Transverse colon (tissue), 4 donors: ENCODE measurements at regions not wholly inside any gene's neighbourhood (a gene's known extent, or its start where the extent isn't known, plus 50 kb on each side); places are given as distances from the start of the nearest gene placed in this dataset.

Experiments
- DNase-seq: peaks from one replicate; pipeline ENCODE4 v3.0.0-alpha.2; 2019
- H3K27ac ChIP-seq, 4 donors: fragments of 200-600 bp; sonication (generic); 2 replicates each; pipeline ENCODE4 v1.5.1; 2016 to 2018; ENCODE audit warnings: inconsistent platforms in 4 of 4
- H3K27me3 ChIP-seq: fragments of 200-600 bp; sonication (generic); 2 replicates; pipeline ENCODE4 v1.5.1; 2017; ENCODE audit warnings: inconsistent platforms
- H3K36me3 ChIP-seq, 4 donors: fragments of 200-600 bp; sonication (generic); 2 replicates each; pipeline ENCODE4 v1.5.1; 2017 to 2019; ENCODE audit warnings: inconsistent platforms in 4 of 4
- H3K4me1 ChIP-seq, 4 donors: fragments of 200-600 bp; sonication (generic); 2 replicates each; pipeline ENCODE4 v1.5.1; 2017 to 2020; ENCODE audit warnings: inconsistent platforms in 4 of 4
- H3K4me3 ChIP-seq, 4 donors: fragments of 200-600 bp; sonication (generic); 1 replicate in 1 of 4; 2 replicates in 3 of 4; pipeline versions ENCODE4 v1.5.1 to v1.6.1; 2017 to 2019; ENCODE audit warnings: inconsistent platforms in 4 of 4
- H3K9me3 ChIP-seq, 2 donors: fragments of 200-600 bp; sonication (generic); 2 replicates each; pipeline ENCODE4 v1.5.1; 2017 to 2019; ENCODE audit warnings: inconsistent platforms in 2 of 2
- EP300 ChIP-seq: sonication (generic); formaldehyde crosslinking; IDR thresholded peaks from one replicate; pipeline ENCODE4 v1.6.1; 2017; ENCODE audit warnings: antibody characterized with exemption, low read depth
- POLR2A ChIP-seq: fragments of 450-650 bp; IDR thresholded peaks from one replicate; pipeline ENCODE4 v1.6.1; 2016; ENCODE audit warnings: antibody characterized with exemption, mild to moderate bottlenecking, moderate library complexity
- POLR2AphosphoS5 ChIP-seq, 3 donors: sonication (generic); formaldehyde crosslinking; IDR thresholded peaks; one replicate each; pipeline ENCODE4 v1.6.1; 2016; ENCODE audit warnings: antibody characterized with exemption in 3 of 3
- WGBS, 2 donors: methylation state at CpG; one replicate each; pipeline ENCODE4 v1.1.5; 2018; ENCODE audit warnings: low coverage in 1 of 2; 5-methylcytosine and 5-hydroxymethylcytosine counted together
- in situ Hi-C, 4 donors: fragments of 200-750 bp; cut with MboI; loops; one replicate each; pipeline versions ENCODE4 v1.15.0 to v1.15.1; 2017; ENCODE audit warnings: low sequenced_read_pairs in 3 of 4, low pct_ligation_motif_present in 1 of 4, low pct_unique_long_range_greater_than_20kb in 1 of 4
- intact Hi-C: fragments of 100-400 bp; cut with DNase I; formaldehyde crosslinking; loops from one replicate; pipeline ENCODE4 v1.15.1; 2023; ENCODE audit warnings: low total_unique reads
- TF ChIP-seq, protein P1 (sequence below), 5 experiments: fragments of 200-600 bp in 3 of 5; fragments of 450-650 bp in 2 of 5; sonication (generic) in 3 of 5; IDR thresholded peaks; 1 replicate in 2 of 5; 2 replicates in 3 of 5; pipeline ENCODE4 v1.5.1; 2016 to 2017; ENCODE audit warnings: antibody characterized with exemption in 5 of 5, inconsistent platforms in 3 of 5, mild to moderate bottlenecking in 2 of 5, moderate library complexity in 1 of 5

DNA sequence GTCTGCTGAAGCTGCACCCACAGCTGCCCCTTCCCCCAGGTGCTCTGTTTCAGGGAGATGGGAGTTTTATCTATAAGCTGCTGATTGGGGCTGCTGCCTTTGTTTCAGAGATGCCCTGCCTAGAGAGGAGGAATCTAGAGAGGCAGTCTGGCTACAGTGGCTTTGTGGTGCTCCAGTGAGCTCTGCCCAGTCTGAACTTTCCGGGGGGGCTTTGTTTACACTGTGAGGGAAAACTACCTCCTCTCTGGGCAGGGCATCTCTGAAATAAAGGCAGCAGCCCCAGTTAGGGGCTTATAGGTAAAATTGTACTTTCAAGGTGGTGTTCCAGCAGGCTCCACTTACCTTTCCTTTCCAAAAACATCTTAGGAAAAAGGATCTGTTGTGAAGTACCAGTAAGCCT is 242.2 kb downstream of the SPRY1 start:
- no peaks in the 10 kb centered on the region for H3K27me3 ChIP-seq
- in situ Hi-C loops (no loop called here), intact Hi-C loops (no loop called here)
- TF ChIP-seq POLR2A, result no peak
- TF ChIP-seq EP300, result no peak
- no peak for TF ChIP-seq POLR2AphosphoS5 (IDR thresholded peaks at IDR 0.05)
- TF ChIP-seq, protein P1, sequence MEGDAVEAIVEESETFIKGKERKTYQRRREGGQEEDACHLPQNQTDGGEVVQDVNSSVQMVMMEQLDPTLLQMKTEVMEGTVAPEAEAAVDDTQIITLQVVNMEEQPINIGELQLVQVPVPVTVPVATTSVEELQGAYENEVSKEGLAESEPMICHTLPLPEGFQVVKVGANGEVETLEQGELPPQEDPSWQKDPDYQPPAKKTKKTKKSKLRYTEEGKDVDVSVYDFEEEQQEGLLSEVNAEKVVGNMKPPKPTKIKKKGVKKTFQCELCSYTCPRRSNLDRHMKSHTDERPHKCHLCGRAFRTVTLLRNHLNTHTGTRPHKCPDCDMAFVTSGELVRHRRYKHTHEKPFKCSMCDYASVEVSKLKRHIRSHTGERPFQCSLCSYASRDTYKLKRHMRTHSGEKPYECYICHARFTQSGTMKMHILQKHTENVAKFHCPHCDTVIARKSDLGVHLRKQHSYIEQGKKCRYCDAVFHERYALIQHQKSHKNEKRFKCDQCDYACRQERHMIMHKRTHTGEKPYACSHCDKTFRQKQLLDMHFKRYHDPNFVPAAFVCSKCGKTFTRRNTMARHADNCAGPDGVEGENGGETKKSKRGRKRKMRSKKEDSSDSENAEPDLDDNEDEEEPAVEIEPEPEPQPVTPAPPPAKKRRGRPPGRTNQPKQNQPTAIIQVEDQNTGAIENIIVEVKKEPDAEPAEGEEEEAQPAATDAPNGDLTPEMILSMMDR (IDR thresholded peaks at IDR 0.05), result no peak
- peaks cover 0 to 6% (median 0%) of the 10 kb centered on the region in 4 donors for H3K4me1 ChIP-seq
- DNase-seq, result no peak
- H3K27ac ChIP-seq, result no peak overlapping the region
- H3K36me3 ChIP-seq, result no peaks in the 10 kb centered on the region
- 20 to 100% methylated on average over 1 of the region's 1 CpG for WGBS, 2 donors
- no peaks in the 10 kb centered on the region for H3K9me3 ChIP-seq
- H3K4me3 ChIP-seq, result no peak overlapping the region

DNA sequence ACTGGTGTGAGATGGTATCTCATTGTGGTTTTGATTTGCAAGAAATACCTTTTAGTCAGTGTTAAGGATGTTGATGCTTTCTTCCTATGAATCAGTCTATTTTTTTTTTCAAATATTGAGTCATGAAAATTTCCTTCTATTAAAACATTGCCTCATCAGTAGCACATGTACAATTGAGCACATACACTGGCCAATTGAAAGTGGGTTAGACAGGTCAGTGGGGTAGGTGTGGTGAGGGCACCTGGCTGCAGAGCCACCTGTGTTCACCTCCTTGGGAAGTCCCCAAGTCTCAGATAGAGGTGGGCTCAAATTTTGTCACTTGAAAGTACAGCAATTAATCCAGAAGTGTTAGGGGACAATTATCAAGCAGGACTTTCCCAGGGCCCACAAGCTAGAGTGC is 243.7 kb downstream of the SPRY1 start:
- Histone ChIP-seq H3K36me3 (no peaks in the 10 kb centered on the region), H3K27me3 (no peaks in the 10 kb centered on the region), H3K9me3 (no peaks in the 10 kb centered on the region), H3K4me1 (peaks cover 0 to 7% (median 0%) of the 10 kb centered on the region in 4 donors), H3K27ac (no peak overlapping the region), H3K4me3 (no peak overlapping the region)
- DNase-seq, result no peak
- TF ChIP-seq POLR2AphosphoS5 (IDR thresholded peaks at IDR 0.05) (no peak), POLR2A (no peak), EP300 (no peak)
- TF ChIP-seq, protein P1 (IDR thresholded peaks at IDR 0.05), result no peak
- in situ Hi-C loops (no loop called here), intact Hi-C loops (no loop called here)

DNA sequence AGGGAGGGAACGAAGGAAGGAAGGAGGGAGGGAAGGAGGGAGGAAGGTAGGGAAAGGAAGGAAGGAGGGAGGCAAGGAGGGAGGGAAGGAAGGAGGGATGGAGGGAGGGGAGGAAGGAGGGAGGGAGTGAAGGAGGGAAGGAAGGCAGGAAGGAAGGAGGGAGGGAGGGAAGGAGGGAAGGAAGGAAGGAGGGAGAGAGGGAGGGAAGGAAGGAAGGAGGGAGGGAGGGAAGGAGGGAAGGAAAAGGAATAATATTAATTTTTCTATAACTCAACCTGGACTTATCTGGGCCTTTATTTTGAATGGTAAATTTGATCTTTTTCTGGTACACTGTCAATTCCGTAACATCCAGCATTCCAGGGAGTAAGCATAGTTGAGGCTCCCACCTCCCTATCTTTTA is 244.2 kb downstream of the SPRY1 start:
- H3K4me1 ChIP-seq, result peaks cover 0 to 7% (median 0%) of the 10 kb centered on the region in 4 donors
- H3K9me3 ChIP-seq, result no peaks in the 10 kb centered on the region
- no peak overlapping the region for H3K27ac ChIP-seq
- WGBS, 2 donors, result 91 to 100% methylated on average over 1 to 2 of the region's 2 CpGs
- intact Hi-C loops, result no loop called here
- no peaks in the 10 kb centered on the region for H3K27me3 ChIP-seq
- H3K4me3 ChIP-seq, result no peak overlapping the region
- in situ Hi-C loops, result no loop called here
- no peaks in the 10 kb centered on the region for H3K36me3 ChIP-seq
- no peak for TF ChIP-seq POLR2AphosphoS5 (IDR thresholded peaks at IDR 0.05)
- TF ChIP-seq, protein P1 (IDR thresholded peaks at IDR 0.05), result no peak
- no peak for TF ChIP-seq POLR2A
- no peak for TF ChIP-seq EP300
- no peak for DNase-seq

DNA sequence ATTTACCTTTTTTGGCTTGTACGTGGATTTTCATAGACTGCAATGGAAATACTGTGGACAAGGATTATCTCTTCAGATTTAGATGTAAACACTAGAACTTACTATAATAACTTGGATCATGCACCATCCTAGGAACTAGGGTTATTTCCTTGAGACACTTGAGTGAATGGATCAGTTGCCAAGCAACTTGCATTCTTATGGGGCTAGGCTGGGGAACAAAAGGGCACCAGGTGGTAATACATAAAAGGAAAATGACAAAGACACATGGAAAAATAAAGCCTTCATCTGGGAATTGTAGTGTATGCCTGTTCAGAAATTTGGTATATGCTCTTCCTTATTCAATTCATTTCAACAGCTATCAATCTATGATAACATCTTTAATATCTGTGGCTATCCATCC is 247.1 kb downstream of the SPRY1 start:
- in situ Hi-C loops (no loop called here), intact Hi-C loops (no loop called here)
- DNase-seq, result no peak
- 58 to 69% methylated on average over 1 of the region's 1 CpG for WGBS, 2 donors
- no peak overlapping the region for H3K27ac ChIP-seq
- H3K36me3 ChIP-seq, result no peaks in the 10 kb centered on the region
- TF ChIP-seq POLR2AphosphoS5 (IDR thresholded peaks at IDR 0.05) (no peak), POLR2A (no peak), EP300 (no peak)
- TF ChIP-seq, protein P1 (IDR thresholded peaks at IDR 0.05), result no peak
- H3K27me3 ChIP-seq, result no peaks in the 10 kb centered on the region
- H3K4me1 ChIP-seq, result peaks cover 0 to 12% (median 0%) of the 10 kb centered on the region in 4 donors
- H3K9me3 ChIP-seq, result no peaks in the 10 kb centered on the region
- H3K4me3 ChIP-seq, result no peak overlapping the region
